HCT116 (cell line): ENCODE measurements at regions not wholly inside any gene's neighbourhood (a gene's known extent, or its start where the extent isn't known, plus 50 kb on each side); places are given as distances from the start of the nearest gene placed in this dataset.

Experiments
- ATAC-seq: fragments of 200-7000 bp; cut with Tn5 transposase; 2 replicates; pipeline ENCODE4 v1.9.1; 2020; ENCODE audit warnings: mild to moderate bottlenecking, moderate library complexity
- BruUV-seq: library from RNA; stranded (reverse); fragments of 400-500 nt; replicated peaks from 2 replicates; lab custom pipeline; 2021; lab: Mats Ljungman, UMichigan
- CTCF ChIA-PET: fragments of 300-600 bp; sonication (Branson Sonifier 250); formaldehyde crosslinking; loops from one replicate; lab custom pipeline; 2021; ENCODE audit warnings: antibody characterized with exemption; lab: Charles Lee
- POLR2A ChIA-PET: fragments of 300-600, 350-600 bp; sonication (Branson Sonifier 250); formaldehyde crosslinking; loops from one replicate; lab custom pipeline; 2021; ENCODE audit warnings: antibody characterized with exemption; lab: Charles Lee
- RAD21 ChIA-PET, 2 experiments: fragments of 300-600 bp; sonication (Branson Sonifier 250); formaldehyde crosslinking; loops; one replicate each; lab custom pipeline; 2023; ENCODE audit warnings: low total read pairs in 2 of 2; ENCODE audit not compliant: uncharacterized antibody in 2 of 2, unreplicated experiment in 2 of 2, low non-redundant PET in 1 of 2; lab: Charles Lee
- DNase-seq: peaks from one replicate; pipeline ENCODE4 v3.0.0-alpha.2; 2010; ENCODE audit warnings: low read depth, low spot score
- H2AFZ ChIP-seq: fragments of 200-600 bp; shearing (Covaris generic), sonication (generic); 2 replicates; pipeline ENCODE4 v1.6.1; 2017; ENCODE audit warnings: low read depth, mixed run types, mixed read lengths, antibody characterized with exemption, low read length; ENCODE audit not compliant: poor library complexity, severe bottlenecking
- H3K27ac ChIP-seq: 2 replicates; pipeline ENCODE4 v1.5.1; 2012; ENCODE audit warnings: low read depth, low read length
- H3K27me3 ChIP-seq: fragments of 200-600 bp; sonication (generic); 2 replicates; pipeline ENCODE4 v1.6.1; 2016; ENCODE audit warnings: mixed run types, low read length, mixed read lengths; ENCODE audit not compliant: insufficient read depth
- H3K36me3 ChIP-seq, 2 experiments: fragments of 200-500 bp in 1 of 2; fragments of 200-600 bp in 1 of 2; sonication (Bioruptor generic) in 1 of 2; sonication (generic) in 1 of 2; 2 replicates each; pipeline versions ENCODE4 v1.5.1 to v1.6.1; 2014 to 2016; ENCODE audit warnings: low read length in 2 of 2, inconsistent platforms in 1 of 2, mixed read lengths in 1 of 2, mixed run types in 1 of 2; ENCODE audit not compliant: insufficient read depth in 2 of 2, control insufficient read depth in 1 of 2
- H3K4me1 ChIP-seq, 2 experiments: fragments of 200-600 bp in 1 of 2; sonication (generic) in 1 of 2; 2 replicates each; pipeline versions ENCODE4 v1.5.1 to v1.6.1; 2012 to 2017; ENCODE audit warnings: low read length in 2 of 2, inconsistent platforms in 1 of 2, mild to moderate bottlenecking in 1 of 2, mixed read lengths in 1 of 2, mixed run types in 1 of 2, moderate library complexity in 1 of 2; ENCODE audit not compliant: insufficient read depth in 2 of 2, control insufficient read depth in 1 of 2
- H3K4me2 ChIP-seq: fragments of 200-600 bp; sonication (generic); 2 replicates; pipeline ENCODE4 v1.6.1; 2017; ENCODE audit warnings: mixed run types, low read length, mixed read lengths
- H3K4me3 ChIP-seq, 2 experiments: fragments of 200-600 bp in 1 of 2; sonication (generic) in 1 of 2; replicated peaks in 1 of 2; 2 replicates each; pipeline ENCODE4 v1.5.1; 2011 to 2016; ENCODE audit warnings: low read length in 2 of 2, control low read depth in 1 of 2, low read depth in 1 of 2, mild to moderate bottlenecking in 1 of 2, mixed read lengths in 1 of 2, mixed run types in 1 of 2
- H3K79me2 ChIP-seq: fragments of 200-600 bp; sonication (generic); 2 replicates; pipeline ENCODE4 v1.6.1; 2017; ENCODE audit warnings: mild to moderate bottlenecking, mixed run types, low read length, moderate library complexity, mixed read lengths; ENCODE audit not compliant: insufficient read depth
- H3K9ac ChIP-seq: fragments of 200-600 bp; sonication (generic); 2 replicates; pipeline ENCODE4 v1.6.1; 2016; ENCODE audit warnings: low read length, mixed read lengths
- H3K9me2 ChIP-seq: fragments of 200-600 bp; sonication (generic), shearing (Covaris generic); 2 replicates; pipeline ENCODE4 v1.6.1; 2017; ENCODE audit warnings: mixed run types, mild to moderate bottlenecking, moderate library complexity; ENCODE audit not compliant: insufficient read depth
- H3K9me3 ChIP-seq, 2 experiments: fragments of 200-500 bp in 1 of 2; fragments of 200-600 bp in 1 of 2; sonication (Bioruptor generic) in 1 of 2; sonication (generic) in 1 of 2; 2 replicates each; pipeline ENCODE4 v1.6.1; 2014 to 2017; ENCODE audit warnings: low read length in 2 of 2, mixed read lengths in 2 of 2, inconsistent platforms in 1 of 2, low read depth in 1 of 2, mild to moderate bottlenecking in 1 of 2, mixed run types in 1 of 2, moderate library complexity in 1 of 2; ENCODE audit not compliant: control insufficient read depth in 1 of 2, insufficient read depth in 1 of 2
- H4K20me1 ChIP-seq: fragments of 200-600 bp; sonication (generic), shearing (Covaris generic); 2 replicates; pipeline ENCODE4 v1.6.1; 2017; ENCODE audit warnings: mixed run types, mild to moderate bottlenecking, moderate library complexity; ENCODE audit not compliant: insufficient read depth
- CBX3 ChIP-seq: IDR thresholded peaks from 2 replicates; pipeline ENCODE4 v1.6.1; 2012; ENCODE audit warnings: low read depth
- CEBPB ChIP-seq: IDR thresholded peaks from 2 replicates; pipeline ENCODE4 v1.6.1; 2012; ENCODE audit warnings: low read depth
- EGR1 ChIP-seq: IDR thresholded peaks from 2 replicates; pipeline ENCODE4 v1.6.1; 2012; ENCODE audit warnings: low read depth
- EZH2 ChIP-seq: fragments of 200-600 bp; sonication (generic); IDR thresholded peaks from 2 replicates; pipeline ENCODE4 v1.6.1; 2017; ENCODE audit warnings: antibody characterized with exemption, mixed run types
- EZH2phosphoT487 ChIP-seq: fragments of 200-600 bp; IDR thresholded peaks from 2 replicates; pipeline ENCODE4 v1.6.1; 2018; ENCODE audit warnings: antibody characterized with exemption, borderline replicate concordance
- FOSL1 ChIP-seq: IDR thresholded peaks from 2 replicates; pipeline ENCODE4 v1.6.1; 2012; ENCODE audit warnings: low read depth
- JUND ChIP-seq: IDR thresholded peaks from 2 replicates; pipeline ENCODE4 v1.6.1; 2012
- POLR2AphosphoS5 ChIP-seq: IDR thresholded peaks from 2 replicates; pipeline ENCODE4 v1.6.1; 2011; ENCODE audit warnings: mild to moderate bottlenecking, low read depth, low read length, moderate library complexity
- SRF ChIP-seq: IDR thresholded peaks from 2 replicates; pipeline ENCODE4 v1.6.1; 2012; ENCODE audit warnings: low read depth
- YY1 ChIP-seq: IDR thresholded peaks from 2 replicates; pipeline ENCODE4 v1.6.1; 2011; ENCODE audit warnings: low read length, low read depth, moderate library complexity, mild to moderate bottlenecking; ENCODE audit not compliant: insufficient replicate concordance; ENCODE audit errors: extremely low read depth
- ZFX ChIP-seq: fragments of 450-650 bp; IDR thresholded peaks from 2 replicates; pipeline ENCODE4 v1.6.1; 2017
- intact Hi-C: fragments of 100-400 bp; cut with micrococcal nuclease; formaldehyde crosslinking; loops from 2 replicates; pipeline ENCODE4 v1.10.0; 2022
- TF ChIP-seq, protein P1 (sequence below): IDR thresholded peaks from 2 replicates; pipeline ENCODE4 v1.6.1; 2012
- TF ChIP-seq, protein P2 (sequence below): IDR thresholded peaks from 2 replicates; pipeline ENCODE4 v1.6.1; 2012; ENCODE audit warnings: low read depth
- TF ChIP-seq, protein P3 (sequence below): IDR thresholded peaks from 2 replicates; pipeline ENCODE4 v1.6.1; 2012

DNA sequence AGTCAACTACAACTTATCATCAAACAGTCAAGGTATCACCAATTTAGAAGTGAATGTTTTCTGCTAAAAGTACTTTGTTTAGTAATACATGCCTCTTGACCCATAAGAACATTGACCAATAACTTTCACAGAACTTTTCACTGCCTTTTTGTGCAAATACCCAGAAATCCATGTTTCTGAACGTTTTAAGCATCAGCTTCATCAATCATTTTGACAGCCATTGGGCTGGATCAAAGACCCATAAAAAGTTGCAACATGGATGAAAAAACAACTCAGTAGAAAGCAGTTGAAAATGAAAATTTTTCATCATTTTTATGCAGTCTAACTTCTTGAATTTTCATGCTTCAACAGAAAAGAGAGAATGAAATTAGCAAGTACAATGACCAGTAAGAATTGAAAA, 466.7 kb downstream of the TRAM1L1 start:
- H3K9ac ChIP-seq, result no peak overlapping the region
- H3K4me1 ChIP-seq, result no peaks in the 10 kb centered on the region
- no peak overlapping the region for H3K4me3 ChIP-seq
- no peak for ATAC-seq
- H3K27ac ChIP-seq, result no peak overlapping the region
- RAD21 ChIA-PET, result no interaction called here
- H2AFZ ChIP-seq, result peak overlapping the region; percentile 19
- H3K4me2 ChIP-seq, result no peak overlapping the region
- TF ChIP-seq, protein P1, sequence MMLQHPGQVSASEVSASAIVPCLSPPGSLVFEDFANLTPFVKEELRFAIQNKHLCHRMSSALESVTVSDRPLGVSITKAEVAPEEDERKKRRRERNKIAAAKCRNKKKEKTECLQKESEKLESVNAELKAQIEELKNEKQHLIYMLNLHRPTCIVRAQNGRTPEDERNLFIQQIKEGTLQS, result no peak
- no peak for TF ChIP-seq ZFX
- TF ChIP-seq SRF, result no peak
- no peak for TF ChIP-seq POLR2AphosphoS5
- no peak for TF ChIP-seq EZH2
- TF ChIP-seq, protein P2, sequence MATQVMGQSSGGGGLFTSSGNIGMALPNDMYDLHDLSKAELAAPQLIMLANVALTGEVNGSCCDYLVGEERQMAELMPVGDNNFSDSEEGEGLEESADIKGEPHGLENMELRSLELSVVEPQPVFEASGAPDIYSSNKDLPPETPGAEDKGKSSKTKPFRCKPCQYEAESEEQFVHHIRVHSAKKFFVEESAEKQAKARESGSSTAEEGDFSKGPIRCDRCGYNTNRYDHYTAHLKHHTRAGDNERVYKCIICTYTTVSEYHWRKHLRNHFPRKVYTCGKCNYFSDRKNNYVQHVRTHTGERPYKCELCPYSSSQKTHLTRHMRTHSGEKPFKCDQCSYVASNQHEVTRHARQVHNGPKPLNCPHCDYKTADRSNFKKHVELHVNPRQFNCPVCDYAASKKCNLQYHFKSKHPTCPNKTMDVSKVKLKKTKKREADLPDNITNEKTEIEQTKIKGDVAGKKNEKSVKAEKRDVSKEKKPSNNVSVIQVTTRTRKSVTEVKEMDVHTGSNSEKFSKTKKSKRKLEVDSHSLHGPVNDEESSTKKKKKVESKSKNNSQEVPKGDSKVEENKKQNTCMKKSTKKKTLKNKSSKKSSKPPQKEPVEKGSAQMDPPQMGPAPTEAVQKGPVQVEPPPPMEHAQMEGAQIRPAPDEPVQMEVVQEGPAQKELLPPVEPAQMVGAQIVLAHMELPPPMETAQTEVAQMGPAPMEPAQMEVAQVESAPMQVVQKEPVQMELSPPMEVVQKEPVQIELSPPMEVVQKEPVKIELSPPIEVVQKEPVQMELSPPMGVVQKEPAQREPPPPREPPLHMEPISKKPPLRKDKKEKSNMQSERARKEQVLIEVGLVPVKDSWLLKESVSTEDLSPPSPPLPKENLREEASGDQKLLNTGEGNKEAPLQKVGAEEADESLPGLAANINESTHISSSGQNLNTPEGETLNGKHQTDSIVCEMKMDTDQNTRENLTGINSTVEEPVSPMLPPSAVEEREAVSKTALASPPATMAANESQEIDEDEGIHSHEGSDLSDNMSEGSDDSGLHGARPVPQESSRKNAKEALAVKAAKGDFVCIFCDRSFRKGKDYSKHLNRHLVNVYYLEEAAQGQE, result no peak
- TF ChIP-seq EZH2phosphoT487, result no peak
- TF ChIP-seq, protein P3, sequence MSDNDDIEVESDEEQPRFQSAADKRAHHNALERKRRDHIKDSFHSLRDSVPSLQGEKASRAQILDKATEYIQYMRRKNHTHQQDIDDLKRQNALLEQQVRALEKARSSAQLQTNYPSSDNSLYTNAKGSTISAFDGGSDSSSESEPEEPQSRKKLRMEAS, result no peak
- TF ChIP-seq CEBPB, result no peak
- no peak for TF ChIP-seq CBX3
- TF ChIP-seq FOSL1, result no peak
- no peak for TF ChIP-seq JUND
- no peak for TF ChIP-seq YY1
- no peak for TF ChIP-seq EGR1
- DNase-seq, result no peak
- POLR2A ChIA-PET, result no interaction called here
- CTCF ChIA-PET, result no interaction called here
- H3K36me3 ChIP-seq, result no peaks in the 10 kb centered on the region
- no peaks in the 10 kb centered on the region for H4K20me1 ChIP-seq
- H3K9me2 ChIP-seq, result no peaks in the 10 kb centered on the region
- H3K27me3 ChIP-seq, result no peaks in the 10 kb centered on the region
- H3K9me3 ChIP-seq, result no peaks in the 10 kb centered on the region
- intact Hi-C loops, result no loop called here
- no peaks in the 10 kb centered on the region for H3K79me2 ChIP-seq
- BruUV-seq, result no TSS peak
